ENCODE measurements at regions not wholly inside any gene's neighbourhood (a gene's known extent, or its start where the extent isn't known, plus 50 kb on each side); places are given as distances from the start of the nearest gene placed in this dataset.

DNA sequence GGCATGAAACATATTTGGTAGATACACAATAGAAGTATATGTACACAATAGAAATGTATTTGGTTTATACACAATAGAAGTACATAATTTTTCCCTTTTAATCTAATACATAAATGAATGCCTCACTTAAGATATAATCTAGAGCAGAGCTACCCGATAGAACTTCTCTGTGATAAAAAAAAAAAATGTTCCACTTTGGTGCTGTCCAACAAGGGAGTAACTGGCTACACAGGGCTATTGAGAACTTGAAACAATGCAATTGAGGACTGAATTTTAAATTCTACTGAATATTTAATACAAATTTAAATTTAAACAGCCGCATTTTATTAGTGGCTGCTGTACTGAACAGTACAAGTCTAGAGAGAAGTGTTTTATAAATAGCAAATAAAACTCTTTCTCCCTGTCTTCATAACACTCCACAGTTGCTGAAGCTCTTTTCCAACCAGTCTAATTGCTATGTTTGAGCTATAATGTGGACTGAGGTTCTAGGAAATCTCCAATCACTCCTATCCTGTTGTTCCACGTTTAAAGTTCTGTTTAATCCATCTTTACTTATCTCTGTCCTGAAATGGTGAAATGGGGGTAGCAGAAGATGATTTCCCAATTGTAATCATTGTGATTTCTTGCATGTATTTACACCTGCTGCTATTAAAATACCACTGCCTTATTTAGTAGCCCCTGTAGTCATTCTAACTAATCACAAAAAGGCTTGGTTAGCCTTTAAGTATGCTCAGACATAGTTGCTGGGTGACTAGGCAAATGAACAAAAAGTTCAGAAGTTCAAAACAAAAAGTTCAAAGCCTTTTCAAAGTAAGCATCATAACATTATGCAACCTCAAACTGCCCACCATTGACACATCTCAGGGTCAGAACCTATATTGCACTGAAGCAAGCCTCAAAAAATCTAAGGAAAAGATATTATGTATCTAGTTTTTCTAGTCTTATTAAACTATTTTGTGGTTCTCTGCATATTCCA, 192.3 kb upstream of the C1orf87 start (continued):
- TF ChIP-seq CTCF (IDR thresholded peaks at IDR 0.05; ENCODE audit: control extremely low read depth in 1 of 3, insufficient read depth in 1 of 3, low read depth in 1 of 3, low read length in 3 of 3): no peak
- no peak for TF ChIP-seq CHD2 (IDR thresholded peaks at IDR 0.05; ENCODE audit: low read length)
- no peak for TF ChIP-seq RBBP5 (IDR thresholded peaks at IDR 0.05; ENCODE audit: borderline replicate concordance, low read depth, low read length)
